ENCODE measurements at regions not wholly inside any gene's neighbourhood (a gene's known extent, or its start where the extent isn't known, plus 50 kb on each side); places are given as distances from the start of the nearest gene placed in this dataset.
"Not testable (repeated sequence)": the region's sequence is repeated elsewhere in the genome, so short reads cannot be mapped to it uniquely, and the experiment has no call there.

DNA sequence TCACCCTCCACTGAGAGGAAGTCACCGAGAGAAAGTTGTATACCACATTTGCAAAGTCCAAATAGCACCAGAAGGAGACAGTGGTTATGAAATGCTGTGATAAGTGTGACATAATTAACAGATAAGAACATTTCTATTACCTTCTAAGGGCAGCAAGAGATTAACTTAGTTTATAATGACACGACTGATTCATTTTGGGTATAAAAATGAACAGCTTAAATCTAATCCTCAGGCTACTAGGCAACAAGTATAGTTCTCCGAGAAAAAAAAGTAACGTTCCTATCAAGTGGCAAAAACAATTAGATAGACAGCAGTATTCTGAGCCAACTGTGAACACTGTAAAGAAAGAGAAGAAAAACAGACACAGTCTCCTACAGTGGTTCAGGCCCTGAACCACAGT is 431.2 kb upstream of the GRAMD2B start:
- intact Hi-C loops (cut with DNase I, micrococcal nuclease): no loop called here
- ATAC-seq (no peak), DNase-seq (no peak)
- Histone ChIP-seq H3K4me1 (ENCODE audit: low read depth) (no peaks in the 10 kb centered on the region), H3K4me3 (no peak overlapping the region), H3K36me3 (ENCODE audit: low read depth) (no peaks in the 10 kb centered on the region), H3K9me3 (no peaks in the 10 kb centered on the region)
- TF ChIP-seq, protein P1, sequence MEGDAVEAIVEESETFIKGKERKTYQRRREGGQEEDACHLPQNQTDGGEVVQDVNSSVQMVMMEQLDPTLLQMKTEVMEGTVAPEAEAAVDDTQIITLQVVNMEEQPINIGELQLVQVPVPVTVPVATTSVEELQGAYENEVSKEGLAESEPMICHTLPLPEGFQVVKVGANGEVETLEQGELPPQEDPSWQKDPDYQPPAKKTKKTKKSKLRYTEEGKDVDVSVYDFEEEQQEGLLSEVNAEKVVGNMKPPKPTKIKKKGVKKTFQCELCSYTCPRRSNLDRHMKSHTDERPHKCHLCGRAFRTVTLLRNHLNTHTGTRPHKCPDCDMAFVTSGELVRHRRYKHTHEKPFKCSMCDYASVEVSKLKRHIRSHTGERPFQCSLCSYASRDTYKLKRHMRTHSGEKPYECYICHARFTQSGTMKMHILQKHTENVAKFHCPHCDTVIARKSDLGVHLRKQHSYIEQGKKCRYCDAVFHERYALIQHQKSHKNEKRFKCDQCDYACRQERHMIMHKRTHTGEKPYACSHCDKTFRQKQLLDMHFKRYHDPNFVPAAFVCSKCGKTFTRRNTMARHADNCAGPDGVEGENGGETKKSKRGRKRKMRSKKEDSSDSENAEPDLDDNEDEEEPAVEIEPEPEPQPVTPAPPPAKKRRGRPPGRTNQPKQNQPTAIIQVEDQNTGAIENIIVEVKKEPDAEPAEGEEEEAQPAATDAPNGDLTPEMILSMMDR (IDR thresholded peaks at IDR 0.05): no peak

DNA sequence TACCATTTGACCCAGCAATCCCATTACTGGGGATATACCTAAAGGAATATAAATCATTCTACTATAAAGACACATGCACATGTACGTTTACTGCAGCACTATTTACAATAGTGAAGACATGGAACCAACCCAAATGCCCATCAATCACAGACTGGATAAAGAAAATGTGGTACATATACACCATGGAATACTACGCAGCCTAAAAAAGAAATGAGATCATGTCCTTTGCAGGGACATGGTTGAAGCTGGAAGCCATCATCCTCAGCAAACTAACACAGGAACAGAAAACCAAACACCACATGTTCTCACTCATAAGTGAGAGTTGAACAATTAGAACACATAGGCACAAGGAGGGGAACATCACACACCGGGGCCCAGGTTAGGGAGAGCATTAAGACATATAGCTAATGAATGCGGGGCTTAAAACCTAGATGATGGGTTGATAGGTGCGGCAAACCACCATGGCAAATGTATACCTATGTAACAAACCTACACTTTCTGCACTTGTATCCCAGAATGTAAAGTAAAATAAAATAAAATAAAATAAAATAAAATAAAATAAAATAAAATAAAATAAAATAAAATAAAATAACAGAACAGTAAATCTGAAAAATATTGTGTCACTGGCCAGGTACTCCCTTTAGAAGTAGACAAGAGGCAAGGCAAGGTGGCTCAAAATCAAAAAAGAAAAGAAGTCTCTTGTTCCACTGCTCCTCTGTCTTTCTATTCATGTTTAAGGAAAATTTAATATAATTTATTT is 423.8 kb upstream of the GRAMD2B start:
- ATAC-seq; H3K4me1 ChIP-seq (ENCODE audit: low read depth); H3K4me3 ChIP-seq; intact Hi-C loops (cut with DNase I, micrococcal nuclease); DNase-seq; H3K36me3 ChIP-seq (ENCODE audit: low read depth); H3K9me3 ChIP-seq: not testable (repeated sequence)

DNA sequence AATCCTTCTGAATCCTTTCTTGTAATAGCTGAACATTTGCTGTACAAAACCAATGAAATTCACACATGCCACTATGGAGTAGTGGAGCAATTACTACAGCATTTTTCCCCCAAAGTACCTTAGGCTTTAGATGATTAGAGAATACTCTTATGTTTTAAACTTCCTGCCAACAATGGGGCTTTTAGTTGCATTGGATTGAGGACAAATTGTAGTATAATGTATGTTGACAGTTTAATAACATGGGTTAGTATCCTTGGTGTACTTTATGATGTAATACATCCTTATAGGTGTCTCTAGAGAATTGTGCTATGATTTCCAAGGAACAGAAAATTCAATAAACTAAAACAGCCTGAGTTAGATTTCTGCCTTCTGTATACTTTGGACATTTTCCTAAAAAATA is 422.7 kb upstream of the GRAMD2B start:
- Histone ChIP-seq H3K36me3 (ENCODE audit: low read depth) (no peaks in the 10 kb centered on the region), H3K4me3 (no peak overlapping the region), H3K4me1 (ENCODE audit: low read depth) (no peaks in the 10 kb centered on the region), H3K9me3 (no peaks in the 10 kb centered on the region)
- intact Hi-C loops (cut with DNase I, micrococcal nuclease): no loop called here
- DNase-seq: no peak
- no peak for ATAC-seq
- TF ChIP-seq, protein P1 (IDR thresholded peaks at IDR 0.05): no peak

DNA sequence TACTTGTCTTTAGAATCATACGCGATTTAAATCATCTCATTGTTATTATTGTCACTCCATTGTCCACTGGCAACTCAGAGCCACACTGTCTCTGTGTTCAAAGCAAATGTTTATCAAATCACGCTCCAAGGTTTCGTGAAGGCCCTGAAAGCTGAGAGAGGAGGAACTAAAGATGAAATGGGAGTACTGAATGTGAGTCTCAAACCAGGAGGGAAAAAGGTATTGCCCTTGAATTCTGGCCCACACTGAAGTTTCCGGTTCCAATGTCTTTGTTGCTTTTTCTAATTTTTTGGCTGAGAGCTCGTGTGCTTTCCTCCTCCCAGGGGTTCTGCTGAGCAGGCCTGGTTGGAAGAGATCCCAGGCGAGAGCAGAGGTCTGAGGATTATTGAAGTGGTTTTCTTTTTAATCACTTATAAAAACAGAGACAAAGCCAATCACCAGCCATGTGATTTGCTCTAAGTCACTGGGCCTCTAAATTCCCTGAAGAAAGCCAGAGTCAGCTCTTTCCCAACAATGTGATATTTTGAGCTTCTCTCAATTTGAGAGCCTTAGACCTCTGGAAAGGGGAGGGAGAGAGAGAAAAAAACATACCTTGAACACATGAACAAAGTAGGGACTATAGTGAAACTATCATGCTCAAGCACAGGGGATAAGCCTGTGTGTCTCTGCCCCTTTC is 420.8 kb upstream of the GRAMD2B start:
- no peaks in the 10 kb centered on the region for H3K36me3 ChIP-seq (ENCODE audit: low read depth)
- no peaks in the 10 kb centered on the region for H3K4me1 ChIP-seq (ENCODE audit: low read depth)
- no peak overlapping the region for H3K4me3 ChIP-seq
- intact Hi-C loops (cut with DNase I, micrococcal nuclease): no loop called here
- ATAC-seq: peak; percentile 44
- no peaks in the 10 kb centered on the region for H3K9me3 ChIP-seq
- TF ChIP-seq, protein P1 (IDR thresholded peaks at IDR 0.05): no peak
- DNase-seq: peak in 1 of 3 donors; percentile 21

DNA sequence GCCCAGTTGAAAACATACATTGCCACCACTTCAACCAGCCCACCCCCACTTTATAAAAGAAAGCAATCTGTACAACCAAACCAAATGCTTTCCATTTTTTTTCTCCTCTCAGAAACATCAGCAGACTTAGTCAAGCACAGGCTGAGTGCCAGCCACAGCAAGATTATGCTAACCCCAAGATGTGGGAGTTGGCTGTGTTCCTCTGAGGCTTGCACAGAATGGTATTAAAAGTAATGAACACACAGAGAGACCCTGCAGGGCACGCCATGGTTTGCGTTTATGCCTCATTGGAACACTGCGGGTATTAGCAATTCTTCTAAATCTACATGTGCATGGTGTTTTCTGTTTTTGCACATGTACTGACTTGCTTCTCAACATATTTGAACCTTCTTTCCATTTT is 419.9 kb upstream of the GRAMD2B start:
- H3K9me3 ChIP-seq: no peaks in the 10 kb centered on the region
- H3K4me1 ChIP-seq (ENCODE audit: low read depth): no peaks in the 10 kb centered on the region
- ATAC-seq (no peak), DNase-seq (peak in 1 of 3 donors; percentile 6)
- intact Hi-C loops (cut with DNase I, micrococcal nuclease): no loop called here
- H3K4me3 ChIP-seq: no peak overlapping the region
- H3K36me3 ChIP-seq (ENCODE audit: low read depth): no peaks in the 10 kb centered on the region
- TF ChIP-seq, protein P1 (IDR thresholded peaks at IDR 0.05): no peak

DNA sequence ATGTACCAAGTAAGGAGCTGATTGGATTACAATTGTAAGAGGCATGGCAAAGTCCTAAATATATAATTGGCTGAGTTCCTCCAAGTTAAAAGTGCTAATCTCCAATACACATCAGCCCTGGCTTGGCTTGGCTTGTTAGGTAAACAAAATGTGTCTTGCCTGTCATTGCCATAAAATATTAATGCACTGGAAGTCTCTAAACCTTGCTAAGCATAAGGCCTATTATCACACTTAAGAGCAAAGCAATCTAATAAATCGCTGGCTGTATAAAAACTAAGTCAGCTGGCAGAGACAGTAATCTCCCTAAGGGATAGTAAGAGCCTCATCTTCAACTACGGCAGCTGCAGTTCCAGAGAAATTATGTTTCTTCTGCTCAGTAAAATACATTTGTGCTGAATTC is 418.6 kb upstream of the GRAMD2B start:
- H3K4me1 ChIP-seq (ENCODE audit: low read depth): no peaks in the 10 kb centered on the region
- no peak overlapping the region for H3K4me3 ChIP-seq
- TF ChIP-seq, protein P1 (IDR thresholded peaks at IDR 0.05): no peak
- DNase-seq (no peak), ATAC-seq (no peak)
- H3K36me3 ChIP-seq (ENCODE audit: low read depth): no peaks in the 10 kb centered on the region
- intact Hi-C loops (cut with DNase I, micrococcal nuclease): no loop called here
- H3K9me3 ChIP-seq: no peaks in the 10 kb centered on the region

Data from mucosa of descending colon (tissue), 3 donors.